ENCODE measurements at regions not wholly inside any gene's neighbourhood (a gene's known extent, or its start where the extent isn't known, plus 50 kb on each side); places are given as distances from the start of the nearest gene placed in this dataset.

DNA sequence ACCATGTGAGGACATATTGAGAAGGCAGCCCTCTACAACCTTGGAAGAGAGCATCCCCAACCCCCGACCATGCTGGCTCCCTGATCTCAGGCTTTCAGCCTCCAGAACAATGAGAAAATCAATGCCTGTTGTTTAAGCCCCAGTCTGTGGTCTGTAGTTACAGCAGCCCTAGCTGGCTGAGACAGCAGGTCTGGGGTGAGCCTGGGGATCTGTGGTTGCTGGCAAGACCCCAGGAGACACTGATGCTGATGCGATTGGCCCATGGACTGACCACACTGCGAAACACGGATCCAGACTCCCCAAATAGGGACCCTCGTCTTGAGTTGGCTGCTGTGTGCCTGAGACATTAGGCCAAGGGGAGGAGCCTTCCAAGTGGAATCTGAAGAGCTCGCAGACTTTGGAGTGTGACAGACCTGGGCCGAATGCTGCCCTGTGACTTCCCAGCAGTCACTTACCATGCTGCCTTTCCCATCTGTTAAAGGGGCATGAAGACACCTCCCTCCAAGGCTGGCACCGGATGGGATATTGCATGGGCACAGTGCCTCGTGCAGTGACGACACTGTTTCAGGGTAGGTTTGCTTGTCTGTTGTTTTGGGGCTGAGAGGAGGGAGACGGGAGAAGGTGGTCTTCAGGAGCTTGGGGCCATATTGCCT, 147.8 kb upstream of the RPL38 start:
- H3K27ac Mint-ChIP-seq: no peak overlapping the region
- peaks cover 83% of the 10 kb centered on the region for H3K27me3 Mint-ChIP-seq (ENCODE audit: low read depth)
- DNase-seq (ENCODE audit: low spot score in 2 of 2, unreplicated experiment in 2 of 2): no peak

DNA sequence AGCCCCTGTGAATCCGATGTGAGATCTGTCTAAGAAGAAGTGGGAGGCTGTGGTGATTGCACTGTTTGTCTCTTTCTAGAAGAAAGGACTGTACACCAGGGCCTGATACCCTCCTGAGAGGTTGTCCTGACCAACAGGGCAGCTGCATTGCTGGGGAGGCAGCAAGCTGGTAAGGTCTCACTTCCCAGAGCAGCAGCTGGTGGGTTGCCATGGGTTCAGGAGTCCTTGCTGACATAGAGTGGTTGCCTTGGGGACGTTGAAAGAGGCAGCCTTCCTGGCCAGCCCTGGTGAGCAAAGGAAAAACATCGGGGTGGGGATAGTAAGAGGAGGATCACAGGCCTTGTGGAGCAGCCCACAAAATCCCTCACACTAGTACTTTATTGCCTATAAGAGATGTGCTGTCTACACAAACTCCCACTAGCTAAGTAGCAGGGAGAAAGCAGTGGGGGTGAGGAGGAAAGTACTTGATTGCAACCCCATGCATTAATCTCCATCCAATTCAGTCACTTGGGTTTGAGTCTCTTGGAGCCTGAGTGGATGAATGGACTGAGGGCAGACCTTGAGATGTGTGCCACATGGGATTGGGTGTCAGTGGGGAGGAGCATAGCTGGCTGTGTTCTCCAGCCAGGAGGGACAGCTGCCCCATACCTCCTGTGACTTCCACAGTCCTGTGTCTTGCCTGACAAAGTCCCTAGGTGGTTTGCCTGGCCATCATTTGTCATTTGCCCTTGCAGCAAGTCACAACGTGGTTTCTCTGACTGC, 143.8 kb upstream of the RPL38 start:
- Mint-ChIP-seq H3K4me1 (no peaks in the 10 kb centered on the region), H3K27ac (no peak overlapping the region), H3K36me3 (no peaks in the 10 kb centered on the region), H3K9me3 (peaks cover 8% of the 10 kb centered on the region), H3K4me3 (no peak overlapping the region), H3K27me3 (ENCODE audit: low read depth) (peaks cover 80% of the 10 kb centered on the region)
- TF ChIP-seq, protein P1, sequence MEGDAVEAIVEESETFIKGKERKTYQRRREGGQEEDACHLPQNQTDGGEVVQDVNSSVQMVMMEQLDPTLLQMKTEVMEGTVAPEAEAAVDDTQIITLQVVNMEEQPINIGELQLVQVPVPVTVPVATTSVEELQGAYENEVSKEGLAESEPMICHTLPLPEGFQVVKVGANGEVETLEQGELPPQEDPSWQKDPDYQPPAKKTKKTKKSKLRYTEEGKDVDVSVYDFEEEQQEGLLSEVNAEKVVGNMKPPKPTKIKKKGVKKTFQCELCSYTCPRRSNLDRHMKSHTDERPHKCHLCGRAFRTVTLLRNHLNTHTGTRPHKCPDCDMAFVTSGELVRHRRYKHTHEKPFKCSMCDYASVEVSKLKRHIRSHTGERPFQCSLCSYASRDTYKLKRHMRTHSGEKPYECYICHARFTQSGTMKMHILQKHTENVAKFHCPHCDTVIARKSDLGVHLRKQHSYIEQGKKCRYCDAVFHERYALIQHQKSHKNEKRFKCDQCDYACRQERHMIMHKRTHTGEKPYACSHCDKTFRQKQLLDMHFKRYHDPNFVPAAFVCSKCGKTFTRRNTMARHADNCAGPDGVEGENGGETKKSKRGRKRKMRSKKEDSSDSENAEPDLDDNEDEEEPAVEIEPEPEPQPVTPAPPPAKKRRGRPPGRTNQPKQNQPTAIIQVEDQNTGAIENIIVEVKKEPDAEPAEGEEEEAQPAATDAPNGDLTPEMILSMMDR (IDR thresholded peaks at IDR 0.05; ENCODE audit: unreplicated experiment): no peak
- DNase-seq (ENCODE audit: low spot score in 2 of 2, unreplicated experiment in 2 of 2): no peak

More for the DNA sequence above, 147.8 kb upstream of the RPL38 start:
- Mint-ChIP-seq H3K36me3 (no peaks in the 10 kb centered on the region), H3K4me1 (peaks cover 2% of the 10 kb centered on the region), H3K9me3 (peaks cover 8% of the 10 kb centered on the region), H3K4me3 (no peak overlapping the region)
- TF ChIP-seq, protein P1 (IDR thresholded peaks at IDR 0.05; ENCODE audit: unreplicated experiment): no peak

DNA sequence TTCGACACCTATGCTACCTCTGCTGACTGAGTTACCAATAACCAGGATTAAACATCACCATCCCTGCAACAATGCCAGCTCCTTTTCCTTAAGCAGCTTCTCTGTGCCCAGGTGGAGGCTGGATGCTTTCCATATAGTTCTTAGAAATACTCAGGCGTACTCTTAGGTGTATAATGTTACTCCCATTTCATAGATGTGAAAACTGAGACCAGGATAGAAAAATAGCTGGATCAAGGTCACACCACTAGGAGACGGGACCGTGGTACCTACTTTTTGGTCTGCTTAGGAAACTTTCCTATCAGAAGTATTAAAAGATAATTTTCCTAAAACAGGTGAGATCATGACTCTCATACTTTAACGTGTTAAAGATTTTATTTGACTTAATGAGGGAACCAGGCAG, 141.7 kb upstream of the RPL38 start:
- no peak for DNase-seq (ENCODE audit: low spot score in 2 of 2, unreplicated experiment in 2 of 2)
- peaks cover 6% of the 10 kb centered on the region for H3K9me3 Mint-ChIP-seq
- TF ChIP-seq, protein P1 (IDR thresholded peaks at IDR 0.05; ENCODE audit: unreplicated experiment): no peak
- no peak overlapping the region for H3K27ac Mint-ChIP-seq
- peaks cover 72% of the 10 kb centered on the region for H3K27me3 Mint-ChIP-seq (ENCODE audit: low read depth)
- H3K4me1 Mint-ChIP-seq: no peaks in the 10 kb centered on the region
- no peak overlapping the region for H3K4me3 Mint-ChIP-seq
- no peaks in the 10 kb centered on the region for H3K36me3 Mint-ChIP-seq

DNA sequence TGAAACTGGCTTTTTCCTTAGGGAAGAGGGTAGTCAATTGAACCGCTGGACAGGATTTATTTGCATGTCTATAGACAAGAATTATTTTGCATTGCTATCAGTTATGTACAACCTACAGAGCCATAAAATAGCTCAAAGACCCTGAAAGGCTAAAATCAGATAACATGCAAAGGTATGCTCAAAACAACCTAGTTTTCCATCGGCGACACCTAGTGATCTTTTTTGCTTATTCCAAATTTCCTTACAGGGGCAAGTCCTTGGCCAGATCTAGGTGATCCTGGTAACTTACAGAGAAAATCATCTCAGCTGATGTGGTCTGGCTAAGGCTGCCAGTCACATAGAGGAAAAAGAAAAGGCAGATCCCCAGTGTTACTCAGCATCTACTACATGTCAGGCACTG, 141.2 kb upstream of the RPL38 start:
- DNase-seq (ENCODE audit: low spot score in 2 of 2, unreplicated experiment in 2 of 2): no peak
- H3K4me1 Mint-ChIP-seq: no peaks in the 10 kb centered on the region
- H3K27ac Mint-ChIP-seq: no peak overlapping the region
- H3K4me3 Mint-ChIP-seq: no peak overlapping the region
- TF ChIP-seq, protein P1 (IDR thresholded peaks at IDR 0.05; ENCODE audit: unreplicated experiment): no peak
- H3K9me3 Mint-ChIP-seq: peaks cover 1% of the 10 kb centered on the region
- H3K36me3 Mint-ChIP-seq: no peaks in the 10 kb centered on the region
- H3K27me3 Mint-ChIP-seq (ENCODE audit: low read depth): peaks cover 71% of the 10 kb centered on the region

DNA sequence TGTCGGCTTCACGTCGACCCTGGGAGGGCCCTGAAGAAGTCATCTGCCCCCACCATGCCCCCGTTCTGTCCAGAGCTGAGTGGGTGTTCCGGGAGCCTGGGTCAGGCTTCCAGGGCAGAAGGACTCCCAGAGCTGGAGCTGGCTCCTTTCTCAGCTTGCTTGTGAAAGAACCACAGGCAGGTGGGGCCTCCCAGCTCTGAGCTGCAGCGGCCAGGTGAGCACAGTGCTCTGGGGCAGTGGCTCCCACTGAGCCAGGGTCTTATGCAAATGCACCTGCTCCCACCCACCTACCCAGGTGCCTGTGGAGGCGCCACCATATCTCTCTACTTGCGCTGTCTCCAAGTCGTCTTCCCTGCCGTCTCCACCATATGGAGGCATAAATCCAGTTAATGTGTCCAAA, 140.0 kb upstream of the RPL38 start:
- no peak overlapping the region for H3K27ac Mint-ChIP-seq

More for the DNA sequence above, 140.0 kb upstream of the RPL38 start:
- Mint-ChIP-seq H3K27me3 (ENCODE audit: low read depth) (peaks cover 63% of the 10 kb centered on the region), H3K9me3 (no peaks in the 10 kb centered on the region), H3K4me1 (no peaks in the 10 kb centered on the region), H3K4me3 (no peak overlapping the region), H3K36me3 (no peaks in the 10 kb centered on the region)
- no peak for DNase-seq (ENCODE audit: low spot score in 2 of 2, unreplicated experiment in 2 of 2)
- TF ChIP-seq, protein P1 (IDR thresholded peaks at IDR 0.05; ENCODE audit: unreplicated experiment): no peak
